Fibroblast of lung (primary cell): ENCODE measurements at regions not wholly inside any gene's neighbourhood (a gene's known extent, or its start where the extent isn't known, plus 50 kb on each side); places are given as distances from the start of the nearest gene placed in this dataset.
A peak's percentile ranks its signal among the peaks of the same experiment; 100 is the strongest.

Experiments
- DNase-seq, 2 donors: peaks; one replicate each; pipeline versions ENCODE4 v3.0.0 to v3.0.0-alpha.2; 2010; ENCODE audit warnings: low read depth in 2 of 2
- H2AFZ ChIP-seq: 2 replicates; pipeline ENCODE4 v1.5.1; 2012; ENCODE audit warnings: low read length, control low read depth, inconsistent platforms
- H3K27ac ChIP-seq: 2 replicates; pipeline ENCODE4 v1.5.1; 2011; ENCODE audit warnings: low read length, control low read depth; ENCODE audit not compliant: insufficient read depth
- H3K27me3 ChIP-seq: 2 replicates; pipeline ENCODE4 v1.5.1; 2011; ENCODE audit warnings: mild to moderate bottlenecking, low read length; ENCODE audit not compliant: control insufficient read depth, insufficient read depth
- H3K36me3 ChIP-seq: 2 replicates; pipeline ENCODE4 v1.5.1; 2011; ENCODE audit warnings: low read length; ENCODE audit not compliant: control insufficient read depth, insufficient read depth
- H3K4me1 ChIP-seq: 2 replicates; pipeline ENCODE4 v1.5.1; 2011; ENCODE audit warnings: low read length; ENCODE audit not compliant: control insufficient read depth, insufficient read depth; ENCODE audit errors: extremely low read depth
- H3K4me2 ChIP-seq: 2 replicates; pipeline ENCODE4 v1.5.1; 2011; ENCODE audit warnings: low read length, control low read depth; ENCODE audit not compliant: insufficient read depth; ENCODE audit errors: extremely low read depth
- H3K4me3 ChIP-seq, 4 experiments: fragments of 200-600 bp in 1 of 4; sonication (generic) in 1 of 4; replicated peaks in 1 of 4; 2 replicates each; pipeline ENCODE4 v1.5.1; 2011 to 2016; ENCODE audit warnings: low read length in 4 of 4, low read depth in 3 of 4, mild to moderate bottlenecking in 3 of 4, control low read depth in 2 of 4, inconsistent platforms in 1 of 4, mixed read lengths in 1 of 4; ENCODE audit not compliant: insufficient read depth in 1 of 4; ENCODE audit errors: control extremely low read depth in 1 of 4
- H3K79me2 ChIP-seq: 2 replicates; pipeline ENCODE4 v1.5.1; 2012; ENCODE audit warnings: mild to moderate bottlenecking, low read length, inconsistent platforms; ENCODE audit not compliant: control insufficient read depth, insufficient read depth
- H3K9ac ChIP-seq: 2 replicates; pipeline ENCODE4 v1.5.1; 2011; ENCODE audit warnings: mild to moderate bottlenecking, low read length, control low read depth; ENCODE audit not compliant: insufficient read depth
- H3K9me3 ChIP-seq: 2 replicates; pipeline ENCODE4 v1.5.1; 2012; ENCODE audit warnings: low read depth, low read length; ENCODE audit not compliant: control insufficient read depth, insufficient read depth
- H4K20me1 ChIP-seq: 2 replicates; pipeline ENCODE4 v1.5.1; 2011; ENCODE audit warnings: low read length; ENCODE audit not compliant: control insufficient read depth, insufficient read depth; ENCODE audit errors: extremely low read depth
- CTCF ChIP-seq, 2 donors: IDR thresholded peaks in 1 of 2; conservative IDR thresholded peaks in 1 of 2; 1 replicate in 1 of 2; 2 replicates in 1 of 2; pipeline ENCODE4 v1.5.1; 2011 to 2012; ENCODE audit warnings: low read length in 2 of 2, control low read depth in 1 of 2, inconsistent platforms in 1 of 2, low read depth in 1 of 2, mild to moderate bottlenecking in 1 of 2
- EZH2 ChIP-seq: IDR thresholded peaks from 2 replicates; pipeline ENCODE4 v1.5.1; 2012; ENCODE audit warnings: low read length, control low read depth, mild to moderate bottlenecking; ENCODE audit errors: missing control alignments

- TF ChIP-seq CTCF (conservative IDR thresholded peaks at IDR 0.05 in 1 of 2, IDR thresholded peaks at IDR 0.05 in 1 of 2; ENCODE audit: low read depth in 1 of 2, low read length in 2 of 2) = no peak
- TF ChIP-seq EZH2 = no peak
- no peak for DNase-seq
- H4K20me1 ChIP-seq = no peaks in the 10 kb centered on the region
- no peak overlapping the region for H2AFZ ChIP-seq
- no peaks in the 10 kb centered on the region for H3K27me3 ChIP-seq
- H3K4me2 ChIP-seq = no peak overlapping the region
- no peaks in the 10 kb centered on the region for H3K9me3 ChIP-seq
- no peak overlapping the region for H3K4me3 ChIP-seq
- no peaks in the 10 kb centered on the region for H3K4me1 ChIP-seq
- no peaks in the 10 kb centered on the region for H3K36me3 ChIP-seq
- H3K79me2 ChIP-seq = no peaks in the 10 kb centered on the region
- H3K9ac ChIP-seq = no peak overlapping the region
- no peak overlapping the region for H3K27ac ChIP-seq
Measured at GRCh38 chr16:51553314-51553713, 402.2 kb upstream of the SALL1 start.

GRCh38 chr16:51550800-51551347, 399.8 kb upstream of the SALL1 start:
- no peak overlapping the region for H2AFZ ChIP-seq
- no peak overlapping the region for H3K4me2 ChIP-seq
- no peak for DNase-seq
- TF ChIP-seq CTCF (conservative IDR thresholded peaks at IDR 0.05 in 1 of 2, IDR thresholded peaks at IDR 0.05 in 1 of 2; ENCODE audit: low read depth in 1 of 2, low read length in 2 of 2) = no peak
- no peak for TF ChIP-seq EZH2
- H3K4me3 ChIP-seq = no peak overlapping the region
- H4K20me1 ChIP-seq = no peaks in the 10 kb centered on the region
- no peaks in the 10 kb centered on the region for H3K4me1 ChIP-seq
- no peak overlapping the region for H3K27ac ChIP-seq
- H3K79me2 ChIP-seq = no peaks in the 10 kb centered on the region
- no peaks in the 10 kb centered on the region for H3K36me3 ChIP-seq
- H3K27me3 ChIP-seq = no peaks in the 10 kb centered on the region
- no peak overlapping the region for H3K9ac ChIP-seq
- no peaks in the 10 kb centered on the region for H3K9me3 ChIP-seq

DNA sequence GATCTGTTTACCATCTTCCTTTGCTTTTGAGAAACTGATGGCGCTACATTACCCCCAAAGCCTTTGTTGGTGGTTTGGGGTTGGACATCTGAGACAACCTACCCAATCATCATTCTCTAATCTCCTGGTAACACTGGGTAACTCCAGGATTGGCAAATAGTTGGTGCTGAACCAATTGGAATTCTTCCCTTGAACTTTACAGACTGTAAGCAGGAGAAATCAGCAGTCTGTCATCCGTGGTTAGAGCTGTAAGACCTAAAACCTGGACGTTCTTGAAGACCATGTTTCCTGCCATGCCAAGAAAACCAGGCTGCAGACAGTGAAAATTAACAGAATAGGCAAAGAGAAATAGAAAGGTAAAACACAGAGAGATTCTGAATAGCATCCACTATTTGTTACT, 398.8 kb upstream of the SALL1 start:
- Histone ChIP-seq H2AFZ (no peak overlapping the region), H3K9ac (no peak overlapping the region), H4K20me1 (no peaks in the 10 kb centered on the region), H3K79me2 (no peaks in the 10 kb centered on the region), H3K27me3 (no peaks in the 10 kb centered on the region), H3K4me3 (no peak overlapping the region), H3K4me2 (no peak overlapping the region), H3K27ac (no peak overlapping the region), H3K9me3 (no peaks in the 10 kb centered on the region), H3K36me3 (no peaks in the 10 kb centered on the region), H3K4me1 (no peaks in the 10 kb centered on the region)
- no peak for TF ChIP-seq CTCF (conservative IDR thresholded peaks at IDR 0.05 in 1 of 2, IDR thresholded peaks at IDR 0.05 in 1 of 2; ENCODE audit: low read depth in 1 of 2, low read length in 2 of 2)
- no peak for TF ChIP-seq EZH2
- DNase-seq = peak in 1 of 2 donors; percentile 52
